HG03159 (cell line): ENCODE measurements at regions not wholly inside any gene's neighbourhood (a gene's known extent, or its start where the extent isn't known, plus 50 kb on each side); places are given as distances from the start of the nearest gene placed in this dataset.
"Not testable (repeated sequence)": the region's sequence is repeated elsewhere in the genome, so short reads cannot be mapped to it uniquely, and the experiment has no call there.

Experiments
- ATAC-seq: cut with Tn5 transposase; IDR thresholded peaks from one replicate; pipeline ENCODE4 v1.9.1; 2021; ENCODE audit warnings: mild to moderate bottlenecking, moderate library complexity; ENCODE audit not compliant: unreplicated experiment

DNA sequence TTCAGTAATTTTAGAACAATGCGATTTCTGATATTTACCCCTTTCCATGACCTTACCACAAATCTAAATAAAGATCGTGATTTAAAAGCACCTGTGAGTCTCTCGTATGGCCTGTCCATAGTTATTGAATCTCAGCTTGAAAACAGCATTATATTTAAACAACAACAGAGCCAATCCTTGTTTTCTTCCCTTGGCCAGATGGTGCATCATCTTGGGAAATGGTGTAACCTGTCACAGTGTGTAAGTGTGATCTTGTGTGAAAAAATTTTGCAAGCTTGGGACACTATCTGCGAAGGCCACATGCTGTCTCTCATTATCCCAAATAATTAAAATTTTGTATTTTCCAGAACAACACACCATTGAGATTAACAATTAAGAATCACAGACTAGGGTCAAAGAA lies 262.7 kb upstream of the SPHKAP start:
- no peak for ATAC-seq

DNA sequence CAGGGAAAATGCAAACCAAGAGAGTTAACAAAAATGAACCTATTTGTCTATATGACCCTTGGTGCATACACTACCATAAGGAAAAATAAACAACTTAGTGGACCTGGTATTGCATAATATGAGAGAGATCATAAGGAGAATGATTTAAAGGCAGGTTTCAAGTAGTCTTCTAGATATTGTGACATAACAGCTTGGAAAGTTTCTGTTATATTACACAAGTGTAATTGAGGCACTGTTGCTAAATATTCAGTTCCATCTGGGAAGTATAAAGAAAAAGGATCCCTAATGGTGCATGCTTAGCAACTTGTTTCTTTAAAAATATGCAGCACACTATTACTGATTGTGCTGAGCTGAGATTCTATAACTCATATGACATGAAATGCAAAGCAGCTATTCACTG lies 252.2 kb upstream of the SPHKAP start:
- no peak for ATAC-seq

DNA sequence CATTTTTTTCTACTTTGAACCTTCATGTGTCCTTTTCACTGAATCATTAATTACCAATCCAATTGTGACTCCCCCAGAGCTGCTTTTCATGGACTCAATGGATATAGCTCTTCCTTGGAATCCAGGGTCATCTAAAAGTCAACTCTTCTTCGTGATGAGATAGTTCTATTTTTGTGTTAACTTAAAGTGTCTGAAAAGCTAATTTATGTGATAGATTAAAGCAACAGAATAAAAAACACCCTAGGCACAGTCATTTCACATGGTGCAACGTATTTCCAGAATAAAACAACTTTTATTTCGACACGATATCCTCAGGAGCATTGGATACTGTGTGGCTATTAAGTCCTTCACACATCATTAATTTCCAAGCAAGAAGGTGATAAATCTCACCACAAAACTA lies 250.6 kb upstream of the SPHKAP start:
- ATAC-seq = no peak

DNA sequence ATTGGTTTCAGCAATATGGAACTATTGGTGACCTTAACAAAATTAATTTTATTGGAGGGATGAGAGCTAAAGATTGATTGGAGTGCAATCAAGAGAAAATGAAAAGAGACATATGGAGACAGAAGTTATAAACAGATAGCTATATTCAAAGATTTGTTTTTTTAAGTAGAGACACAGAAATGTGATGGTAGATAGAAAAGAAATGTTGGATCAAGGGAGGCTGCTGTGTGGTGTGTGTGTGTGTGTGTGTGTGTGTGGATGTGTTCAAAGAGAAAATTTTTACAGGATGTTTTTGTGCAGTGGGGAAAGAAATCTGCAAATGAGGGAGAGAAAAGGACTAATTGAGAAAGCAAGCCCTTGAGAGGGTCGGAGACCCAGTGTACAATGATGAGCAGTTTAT lies 249.5 kb upstream of the SPHKAP start:
- no peak for ATAC-seq

DNA sequence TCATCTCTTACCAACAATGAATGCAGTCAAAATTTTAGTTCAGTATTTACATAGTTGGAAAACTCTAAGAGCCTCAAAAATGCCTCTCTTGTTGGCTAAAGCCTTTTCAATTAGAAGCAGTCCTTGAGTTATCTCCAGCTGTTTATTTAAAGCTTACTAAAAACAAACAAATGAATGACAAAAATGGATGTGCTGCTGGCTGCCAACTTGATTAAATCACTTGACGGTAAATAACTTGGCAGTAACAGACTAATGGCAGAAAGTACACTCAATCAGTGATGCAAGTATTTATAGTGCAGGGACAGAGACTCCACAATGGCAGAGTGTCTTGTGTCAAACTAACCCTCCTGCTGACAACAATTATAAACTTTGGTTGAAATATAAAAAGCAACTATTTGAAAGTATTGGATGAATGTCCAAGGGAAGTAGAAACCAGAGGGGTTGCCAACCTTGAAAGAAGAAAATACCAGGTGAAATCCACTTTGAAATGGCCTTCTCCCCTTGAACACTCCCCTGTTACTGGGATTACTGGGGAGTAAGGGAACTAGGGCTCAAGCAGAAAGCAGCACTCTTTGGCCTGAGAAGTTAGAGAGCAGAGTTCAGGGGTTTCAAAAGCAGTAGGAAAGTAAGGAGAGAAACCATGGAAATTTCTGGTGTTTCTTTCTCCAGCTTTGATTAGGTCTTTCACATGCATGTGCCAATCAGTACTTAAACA lies 245.2 kb upstream of the SPHKAP start:
- no peak for ATAC-seq

DNA sequence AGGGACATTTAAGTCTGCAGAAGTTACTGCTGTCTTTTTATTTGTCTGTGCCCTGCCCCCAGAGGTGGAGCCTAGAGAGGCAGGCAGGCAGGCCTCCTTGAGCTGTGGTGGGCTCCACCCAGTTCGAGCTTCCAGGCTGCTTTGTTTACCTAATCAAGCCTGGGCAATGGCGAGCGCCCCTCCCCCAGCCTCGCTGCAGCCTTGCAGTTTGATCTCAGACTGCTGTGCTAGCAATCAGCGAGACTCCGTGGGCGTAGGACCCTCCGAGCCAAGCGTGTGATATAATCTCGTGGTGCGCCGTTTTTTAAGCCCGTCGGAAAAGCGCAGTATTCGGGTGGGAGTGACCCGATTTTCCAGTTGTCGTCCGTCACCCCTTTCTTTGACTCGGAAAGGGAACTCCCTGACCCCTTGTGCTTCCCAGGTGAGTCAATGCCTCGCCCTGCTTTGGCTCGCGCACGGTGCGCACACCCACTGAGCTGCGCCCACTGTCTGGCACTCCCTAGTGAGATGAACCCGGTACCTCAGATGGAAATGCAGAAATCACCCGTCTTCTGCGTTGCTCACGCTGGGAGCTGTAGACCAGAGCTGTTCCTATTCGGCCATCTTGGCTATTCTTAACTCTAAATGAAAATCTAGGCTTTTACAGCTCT lies 244.0 kb upstream of the SPHKAP start:
- ATAC-seq = not testable (repeated sequence)

DNA sequence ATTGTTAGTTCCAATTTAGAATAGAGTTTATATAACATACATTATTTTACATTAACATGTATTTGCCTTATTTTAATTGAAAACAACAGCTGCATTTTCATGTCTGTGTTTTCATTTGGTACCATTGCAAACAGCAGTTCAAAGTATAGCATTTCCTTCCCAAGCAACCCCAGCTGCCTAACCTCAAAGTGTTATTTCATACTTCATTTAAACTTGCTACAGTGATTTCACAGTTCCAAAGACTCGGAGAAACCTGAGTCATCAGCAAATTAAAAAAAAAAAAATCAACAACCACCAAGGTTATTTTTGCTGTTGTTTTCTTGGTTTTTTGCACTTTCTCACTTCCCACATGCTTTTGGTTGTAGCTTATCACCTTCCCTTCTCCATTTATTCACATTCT lies 236.5 kb upstream of the SPHKAP start:
- no peak for ATAC-seq

DNA sequence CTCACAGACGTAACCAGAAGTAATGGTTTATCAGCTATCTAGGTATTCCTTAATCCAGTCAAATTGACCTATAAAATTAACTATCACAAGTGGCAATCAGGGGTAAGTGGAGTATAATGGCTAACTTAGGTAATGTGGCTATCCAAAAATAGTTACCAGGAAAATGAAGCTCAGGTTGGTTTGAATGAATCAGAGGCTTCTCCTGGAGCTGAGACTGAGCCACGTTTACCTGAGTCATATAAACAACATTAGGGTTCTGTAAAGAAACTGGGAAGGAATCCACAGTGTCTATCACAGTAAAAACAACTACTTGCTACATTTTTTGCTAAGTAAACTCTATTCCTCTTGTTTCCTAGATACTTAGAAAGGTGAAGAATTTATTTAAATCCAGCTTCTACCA lies 236.0 kb upstream of the SPHKAP start:
- no peak for ATAC-seq

DNA sequence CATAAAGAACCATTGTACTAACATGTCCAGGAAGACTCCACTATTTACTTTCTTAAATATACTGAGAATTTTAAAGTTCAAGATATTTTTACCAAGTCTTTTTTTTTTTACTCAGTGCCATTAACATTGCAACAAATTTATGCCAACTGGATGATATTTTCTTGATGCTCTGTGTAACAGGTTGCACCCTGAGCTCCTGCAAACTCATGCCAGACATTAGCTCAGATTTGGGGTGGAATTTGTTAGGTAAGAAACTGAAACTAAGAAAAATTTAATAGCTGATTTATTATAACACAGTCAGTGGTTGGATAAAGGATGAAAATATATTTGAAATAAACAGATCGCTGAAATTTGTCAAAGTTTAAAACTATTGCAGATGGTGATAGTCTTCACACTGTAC lies 228.6 kb upstream of the SPHKAP start:
- ATAC-seq = no peak

DNA sequence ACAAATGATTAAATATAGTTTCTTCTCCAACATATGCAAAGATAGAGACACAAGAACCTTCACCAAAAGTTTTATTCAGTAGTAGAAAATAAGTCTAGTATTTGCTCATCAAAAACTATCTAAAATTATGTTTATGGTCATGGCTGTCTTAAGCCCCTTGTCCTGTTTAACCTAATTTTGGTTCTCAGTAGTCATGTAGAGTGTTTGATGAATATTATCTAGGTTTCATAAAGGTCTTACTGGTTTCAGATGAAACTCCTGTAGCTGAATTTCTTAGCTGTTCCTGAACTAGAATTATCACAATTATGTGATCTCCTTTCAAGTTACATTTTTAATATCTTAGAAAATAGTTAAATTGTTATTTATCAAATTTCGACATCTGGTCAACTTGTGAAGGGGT lies 228.0 kb upstream of the SPHKAP start:
- no peak for ATAC-seq

DNA sequence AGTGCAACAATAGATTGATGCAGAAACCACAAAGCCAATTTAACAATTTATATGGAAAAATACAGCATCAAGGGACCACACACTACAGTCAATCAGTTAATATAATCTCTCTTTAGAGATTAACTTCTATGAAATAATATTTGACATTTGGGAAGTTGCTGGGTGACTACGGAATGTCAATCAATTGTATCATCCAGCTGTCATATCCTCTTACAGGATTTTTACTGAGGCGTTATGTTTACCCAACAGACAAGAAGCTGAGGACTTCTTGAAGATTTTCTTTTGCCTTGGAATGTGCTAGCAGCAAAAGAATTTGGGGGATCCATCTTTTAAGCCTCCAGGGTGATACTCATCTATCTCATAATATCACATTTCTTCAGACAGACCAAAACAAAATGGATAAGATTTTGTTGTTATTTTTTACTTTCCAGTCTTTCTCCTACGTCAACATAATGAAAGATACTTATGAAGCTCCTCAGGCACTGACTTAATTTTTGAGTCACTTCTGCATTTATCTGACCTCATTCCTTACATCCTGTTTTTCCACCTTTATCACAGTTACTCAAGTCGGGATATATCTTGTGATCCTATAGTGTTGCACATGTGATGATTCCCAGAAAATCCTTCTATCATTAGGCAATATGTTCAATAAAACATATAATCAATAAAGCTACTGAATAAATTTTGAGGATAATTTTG lies 227.2 kb upstream of the SPHKAP start:
- ATAC-seq = no peak

DNA sequence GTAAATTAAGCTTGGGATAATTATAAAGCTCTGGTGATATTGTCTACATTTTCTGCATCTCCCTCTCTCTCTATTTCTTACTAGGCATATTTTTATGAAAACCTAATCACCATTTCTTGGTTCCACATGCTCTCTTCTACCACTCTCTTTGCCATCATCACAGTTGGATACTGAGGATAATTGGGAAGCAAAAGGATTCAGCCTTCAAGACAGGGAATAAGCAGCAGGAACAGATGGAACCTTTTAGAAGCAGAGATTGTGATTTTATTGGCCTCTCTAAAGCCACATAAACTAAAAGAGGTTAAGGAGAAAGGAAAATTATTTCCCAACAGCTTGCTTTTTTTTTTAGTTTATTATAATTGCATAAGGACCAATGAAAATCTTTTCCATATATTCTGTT lies 226.3 kb upstream of the SPHKAP start:
- ATAC-seq = no peak

DNA sequence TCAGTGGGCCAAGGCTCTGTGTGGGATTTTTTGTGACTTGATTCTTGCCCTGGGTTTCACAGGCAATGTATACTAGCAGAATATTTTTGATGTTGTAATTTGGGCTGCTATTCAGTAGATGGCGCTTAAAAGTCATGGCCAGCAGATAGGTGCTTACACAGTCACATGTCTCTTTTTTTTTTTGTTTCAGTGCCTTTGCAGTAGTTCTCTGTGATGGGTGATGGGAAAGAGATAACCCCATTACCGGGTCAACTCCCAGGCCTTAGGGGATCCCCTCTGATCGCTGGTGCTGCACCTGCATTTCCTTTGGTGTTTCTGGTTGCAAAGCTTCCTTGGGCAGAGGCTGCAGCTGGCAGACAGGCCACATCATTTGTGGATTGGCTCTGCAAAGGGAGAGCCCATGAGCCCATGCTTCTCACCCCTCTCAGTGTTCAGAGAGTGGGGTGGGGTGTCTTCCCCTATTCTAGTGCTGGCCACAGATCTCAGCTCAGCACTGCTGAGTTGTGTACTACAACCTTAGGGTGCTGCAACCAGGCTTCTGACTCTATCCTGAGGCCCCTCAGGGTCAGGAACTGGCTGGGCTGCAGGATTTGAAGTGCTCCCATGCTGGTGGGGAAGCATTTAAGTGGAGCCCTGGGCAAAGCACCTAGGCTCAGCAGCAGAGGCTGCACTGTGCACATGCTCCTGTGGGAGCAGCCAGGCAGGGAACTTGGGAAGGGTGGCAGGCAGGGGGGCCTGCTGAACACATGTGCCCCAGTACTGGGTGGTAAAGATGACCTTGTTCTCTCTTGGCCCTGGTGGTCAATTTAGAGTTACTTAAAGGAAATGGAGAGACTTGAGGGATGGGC lies 219.8 kb upstream of the SPHKAP start:
- ATAC-seq = no peak

DNA sequence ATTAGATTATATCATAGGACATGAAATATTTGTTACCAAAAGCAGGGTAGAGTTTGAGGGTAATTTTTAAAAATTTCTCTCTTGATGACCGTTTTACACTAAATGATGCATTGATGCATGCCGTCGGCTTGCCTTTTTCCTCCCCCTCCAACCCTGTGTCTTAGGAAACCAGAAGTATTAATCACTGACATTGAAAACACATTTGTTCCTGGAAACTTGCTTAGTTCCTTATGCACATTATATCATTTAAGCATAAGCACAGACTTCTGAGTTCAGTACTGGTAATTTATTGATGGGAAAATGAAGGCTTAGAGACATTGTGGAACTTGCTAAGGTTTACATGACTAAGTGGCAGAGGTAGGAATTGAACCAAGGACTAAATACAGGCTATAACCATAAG lies 206.3 kb upstream of the SPHKAP start:
- no peak for ATAC-seq

DNA sequence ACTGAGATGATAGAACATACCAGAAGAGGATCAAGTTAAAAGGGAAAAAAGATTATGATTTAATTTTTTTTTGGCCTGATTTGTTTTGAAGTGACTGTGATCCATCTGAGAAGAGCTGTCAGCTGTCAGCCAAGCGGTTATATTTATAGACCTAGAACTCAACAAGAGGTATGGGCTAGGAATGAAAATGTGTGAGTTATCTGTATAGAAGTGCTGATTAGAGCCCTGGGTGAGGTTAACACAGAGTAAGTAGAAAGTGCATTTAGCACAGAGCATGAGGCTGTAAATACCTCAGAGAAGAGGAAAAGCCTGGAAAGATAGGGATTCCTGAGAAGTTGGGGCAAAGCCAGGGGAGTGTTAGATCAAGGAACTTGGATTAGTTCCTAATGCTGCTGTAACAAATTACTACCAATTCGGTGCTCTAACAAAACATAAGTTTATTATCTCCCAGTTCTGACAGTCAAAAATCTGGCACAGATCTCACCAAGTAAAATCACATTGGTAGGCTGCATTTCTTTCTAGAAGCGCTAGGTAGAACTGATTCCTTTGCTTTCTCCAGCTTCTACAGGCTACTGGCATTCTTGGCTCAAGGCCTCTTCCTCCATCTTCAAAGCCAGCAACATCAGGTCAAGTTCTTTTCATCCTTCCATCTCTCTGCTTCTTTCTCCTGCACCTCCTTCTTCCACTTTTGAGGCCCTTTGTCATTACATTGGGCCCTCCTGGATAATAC lies 197.4 kb upstream of the SPHKAP start:
- ATAC-seq = no peak

DNA sequence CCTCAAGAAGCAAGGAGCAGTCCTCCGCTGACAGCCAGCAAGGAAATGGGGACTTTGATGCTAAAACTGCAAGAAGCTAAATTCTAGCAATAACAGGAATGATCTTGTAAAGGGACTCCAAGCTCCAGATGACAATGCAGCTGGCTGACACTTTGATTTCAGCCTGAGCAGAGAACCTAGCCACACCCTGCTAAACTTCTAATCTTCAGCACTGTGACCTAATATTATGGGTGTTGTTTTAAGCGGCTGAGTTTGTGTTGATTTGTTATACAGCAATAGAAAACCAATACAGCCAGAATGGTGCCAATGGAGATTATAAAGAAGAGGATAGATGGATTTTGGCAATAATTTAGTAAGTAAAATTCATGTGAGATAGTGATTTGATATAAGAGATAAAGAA lies 196.7 kb upstream of the SPHKAP start:
- no peak for ATAC-seq

DNA sequence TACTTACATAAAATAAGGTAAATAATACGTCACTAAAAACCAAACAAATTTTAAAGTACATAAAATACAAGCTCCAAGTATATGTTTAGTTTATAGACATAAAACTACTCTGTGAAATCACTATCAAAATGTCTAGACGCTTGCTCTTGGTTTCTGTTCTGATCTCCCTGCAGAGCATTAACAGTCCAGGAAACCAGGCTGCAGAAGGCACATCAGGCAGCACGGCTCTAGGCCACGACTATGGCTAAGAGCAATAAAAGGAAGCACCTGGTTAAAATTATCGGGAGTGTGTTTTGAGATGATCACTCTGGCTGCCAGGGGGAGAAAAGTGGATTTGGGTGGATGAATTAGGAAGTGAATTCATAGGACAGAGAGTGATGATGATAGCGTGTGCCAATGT lies 196.0 kb upstream of the SPHKAP start:
- no peak for ATAC-seq

DNA sequence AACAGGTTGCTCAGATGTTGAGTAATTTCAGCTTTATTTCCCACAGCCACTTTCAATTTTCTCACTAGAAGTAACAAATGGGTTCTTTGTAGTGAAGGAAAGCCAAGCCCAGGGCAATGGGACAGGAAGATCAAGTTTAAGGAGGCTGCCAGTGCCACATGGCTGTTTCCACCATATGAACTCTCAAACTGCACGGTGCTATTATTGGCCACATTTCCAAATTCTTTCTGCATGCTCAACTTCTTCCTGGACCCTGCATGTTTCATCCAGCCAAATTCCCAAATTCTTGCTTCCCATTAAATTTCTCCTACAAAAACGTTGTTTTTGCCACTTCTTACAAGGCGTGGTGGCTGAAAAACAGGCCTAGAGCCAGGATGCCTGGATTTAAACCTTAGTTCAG lies 193.3 kb upstream of the SPHKAP start:
- ATAC-seq = no peak

DNA sequence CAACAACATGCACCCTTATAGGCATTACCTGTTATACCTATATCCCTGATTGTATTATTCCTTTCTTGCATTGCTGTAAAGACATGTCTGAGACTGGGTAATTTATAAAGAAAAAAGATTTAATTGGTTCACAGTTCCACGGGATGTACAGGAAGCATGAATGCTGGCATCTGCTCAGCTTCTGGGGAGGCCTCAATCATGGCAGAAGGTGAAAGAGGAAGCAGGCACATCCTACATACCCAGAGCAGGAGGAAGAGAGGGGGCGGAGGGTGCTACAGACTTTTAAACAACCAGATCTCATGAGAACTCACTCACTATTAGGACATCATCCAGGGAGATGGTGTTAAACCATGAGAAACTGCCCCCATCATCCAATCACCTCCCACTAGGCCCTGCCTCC lies 191.7 kb upstream of the SPHKAP start:
- ATAC-seq = no peak

DNA sequence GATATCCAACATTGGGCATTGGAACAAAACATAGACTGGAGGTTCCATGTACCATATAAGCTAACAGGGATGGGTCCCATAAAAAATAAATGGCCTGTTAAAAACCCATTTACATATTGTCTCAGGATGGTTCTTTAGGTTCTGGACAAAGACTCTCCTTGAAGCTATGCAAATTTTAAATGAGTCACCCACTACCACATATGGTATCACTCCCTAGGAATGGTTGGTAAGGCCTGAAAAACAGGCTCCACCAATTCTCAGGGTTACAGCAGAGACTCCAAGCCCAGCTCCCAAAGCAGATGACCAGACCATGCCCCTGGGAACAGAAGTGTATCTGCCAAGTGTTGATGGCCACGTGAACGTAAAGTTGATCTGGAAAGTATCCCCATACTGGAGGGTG lies 190.7 kb upstream of the SPHKAP start:
- no peak for ATAC-seq
